ENCODE measurements at regions not wholly inside any gene's neighbourhood (a gene's known extent, or its start where the extent isn't known, plus 50 kb on each side); places are given as distances from the start of the nearest gene placed in this dataset.

GRCh38 chr10:88218362-88218761 is 354.9 kb downstream of the PTEN start:
- H3K4me3 ChIP-seq (ENCODE audit: low read depth, low read length), result no peak overlapping the region
- DNase-seq (ENCODE audit: low read depth), result no peak

- no peak for DNase-seq (ENCODE audit: low read depth)
- H3K4me3 ChIP-seq (ENCODE audit: low read depth, low read length), result no peak overlapping the region
Measured at GRCh38 chr10:88219753-88220152, 356.3 kb downstream of the PTEN start.

- DNase-seq (ENCODE audit: low read depth), result no peak
- H3K4me3 ChIP-seq (ENCODE audit: low read depth, low read length), result no peak overlapping the region
Measured at GRCh38 chr10:88221010-88221973, 357.9 kb downstream of the PTEN start.

DNA sequence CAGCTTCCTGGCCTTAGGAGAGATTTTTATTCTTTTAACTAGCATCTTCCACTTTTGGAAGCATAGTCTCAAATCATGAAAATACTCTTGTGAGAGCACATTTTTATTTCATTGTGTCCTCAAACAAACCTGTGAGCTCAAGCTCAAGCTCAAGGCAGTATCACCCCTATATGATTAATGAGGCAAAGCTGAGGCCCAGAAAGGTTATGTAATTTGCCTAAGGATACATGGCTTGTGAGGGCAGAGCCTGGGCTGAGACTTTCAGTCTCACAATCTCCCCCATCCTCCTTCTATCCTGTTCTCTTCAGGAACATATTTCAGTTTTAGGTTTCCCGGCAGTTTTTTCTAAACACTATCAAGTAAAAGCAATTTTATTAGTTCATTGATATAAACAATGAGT is 359.5 kb downstream of the PTEN start:
- no peak overlapping the region for H3K4me3 ChIP-seq (ENCODE audit: low read depth, low read length)

More for the DNA sequence above, 359.5 kb downstream of the PTEN start:
- no peak for DNase-seq (ENCODE audit: low read depth)

All from skeletal muscle cell (primary cell).